ENCODE measurements at regions not wholly inside any gene's neighbourhood (a gene's known extent, or its start where the extent isn't known, plus 50 kb on each side); places are given as distances from the start of the nearest gene placed in this dataset.

- TF ChIP-seq POLR2A (IDR thresholded peaks at IDR 0.05) (no peak), CTCF (IDR thresholded peaks at IDR 0.05) (no peak)
Observed at GRCh38 chr4:169915545-169915944, 110.7 kb downstream of the MFAP3L start.
